ENCODE measurements at regions not wholly inside any gene's neighbourhood (a gene's known extent, or its start where the extent isn't known, plus 50 kb on each side); places are given as distances from the start of the nearest gene placed in this dataset.
A peak's percentile ranks its signal among the peaks of the same experiment; 100 is the strongest.

DNA sequence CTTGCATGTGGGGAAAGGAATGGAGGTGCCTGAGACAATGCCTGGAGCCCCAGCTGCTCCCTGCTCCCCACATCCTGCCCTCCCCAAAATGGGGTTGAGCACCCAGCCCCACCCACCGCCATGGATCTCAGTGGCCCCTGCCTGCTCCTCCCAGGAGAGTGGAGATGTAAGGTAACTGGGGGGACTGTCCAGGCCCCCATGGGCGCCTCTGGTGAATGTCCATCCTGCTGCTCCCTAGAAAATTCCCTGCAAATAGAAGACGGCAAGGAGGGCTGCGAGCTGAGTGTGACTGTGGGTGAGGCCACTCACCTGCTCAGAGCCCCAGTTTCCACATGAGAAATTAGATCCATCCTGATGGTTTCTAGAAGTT, 101.6 kb downstream of the RAMP3 start:
- Mint-ChIP-seq H3K27me3 (ENCODE audit: low read depth) (peaks cover 27% of the 10 kb centered on the region), H3K4me1 (ENCODE audit: low read depth) (no peaks in the 10 kb centered on the region), H3K4me3 (ENCODE audit: unreplicated experiment) (no peak overlapping the region), H3K36me3 (ENCODE audit: low read depth) (no peaks in the 10 kb centered on the region), H3K27ac (ENCODE audit: unreplicated experiment) (no peak overlapping the region), H3K9me3 (ENCODE audit: low read depth) (peaks cover 7% of the 10 kb centered on the region)
- no peak for DNase-seq (ENCODE audit: low spot score)
- TF ChIP-seq, protein P1, sequence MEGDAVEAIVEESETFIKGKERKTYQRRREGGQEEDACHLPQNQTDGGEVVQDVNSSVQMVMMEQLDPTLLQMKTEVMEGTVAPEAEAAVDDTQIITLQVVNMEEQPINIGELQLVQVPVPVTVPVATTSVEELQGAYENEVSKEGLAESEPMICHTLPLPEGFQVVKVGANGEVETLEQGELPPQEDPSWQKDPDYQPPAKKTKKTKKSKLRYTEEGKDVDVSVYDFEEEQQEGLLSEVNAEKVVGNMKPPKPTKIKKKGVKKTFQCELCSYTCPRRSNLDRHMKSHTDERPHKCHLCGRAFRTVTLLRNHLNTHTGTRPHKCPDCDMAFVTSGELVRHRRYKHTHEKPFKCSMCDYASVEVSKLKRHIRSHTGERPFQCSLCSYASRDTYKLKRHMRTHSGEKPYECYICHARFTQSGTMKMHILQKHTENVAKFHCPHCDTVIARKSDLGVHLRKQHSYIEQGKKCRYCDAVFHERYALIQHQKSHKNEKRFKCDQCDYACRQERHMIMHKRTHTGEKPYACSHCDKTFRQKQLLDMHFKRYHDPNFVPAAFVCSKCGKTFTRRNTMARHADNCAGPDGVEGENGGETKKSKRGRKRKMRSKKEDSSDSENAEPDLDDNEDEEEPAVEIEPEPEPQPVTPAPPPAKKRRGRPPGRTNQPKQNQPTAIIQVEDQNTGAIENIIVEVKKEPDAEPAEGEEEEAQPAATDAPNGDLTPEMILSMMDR (IDR thresholded peaks at IDR 0.05): no peak

DNA sequence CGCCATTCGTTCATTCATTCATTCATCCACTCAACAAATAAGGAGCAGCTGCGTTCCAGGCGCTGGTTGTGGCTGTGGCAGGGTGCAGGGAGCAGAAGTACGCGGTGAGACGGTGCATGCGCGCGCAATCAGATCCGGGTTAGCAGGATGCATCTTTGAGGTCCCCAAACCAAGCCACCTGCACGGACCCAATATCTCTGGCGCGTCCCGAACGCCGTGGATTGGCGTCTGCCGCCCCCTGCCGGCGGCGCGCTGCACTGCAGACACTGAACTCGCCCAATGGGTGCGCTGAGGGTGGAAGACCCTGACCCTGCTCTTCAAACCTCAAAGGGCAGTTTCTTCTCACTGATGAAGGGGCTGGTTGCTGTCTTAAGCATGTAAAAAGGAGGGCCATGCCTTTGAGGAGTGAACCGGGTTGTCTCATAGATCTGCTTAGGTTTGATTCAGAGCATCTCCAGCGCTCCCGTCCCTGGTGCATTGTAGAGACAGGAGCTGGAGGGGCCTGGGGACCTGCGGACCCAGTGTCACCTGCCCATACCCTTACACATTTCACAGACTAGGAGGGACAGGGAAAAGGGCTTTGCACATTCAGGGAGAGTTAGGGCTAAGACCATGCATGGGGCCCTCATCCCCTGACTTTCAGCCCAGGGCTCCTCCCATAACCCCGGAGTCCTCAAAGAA, 102.5 kb downstream of the RAMP3 start:
- Mint-ChIP-seq H3K27me3 (ENCODE audit: low read depth) (peaks cover 25% of the 10 kb centered on the region), H3K36me3 (ENCODE audit: low read depth) (no peaks in the 10 kb centered on the region), H3K4me1 (ENCODE audit: low read depth) (no peaks in the 10 kb centered on the region), H3K27ac (ENCODE audit: unreplicated experiment) (no peak overlapping the region), H3K4me3 (ENCODE audit: unreplicated experiment) (no peak overlapping the region), H3K9me3 (ENCODE audit: low read depth) (peaks cover 7% of the 10 kb centered on the region)
- no peak for DNase-seq (ENCODE audit: low spot score)
- TF ChIP-seq, protein P1 (IDR thresholded peaks at IDR 0.05): peak; percentile 95

DNA sequence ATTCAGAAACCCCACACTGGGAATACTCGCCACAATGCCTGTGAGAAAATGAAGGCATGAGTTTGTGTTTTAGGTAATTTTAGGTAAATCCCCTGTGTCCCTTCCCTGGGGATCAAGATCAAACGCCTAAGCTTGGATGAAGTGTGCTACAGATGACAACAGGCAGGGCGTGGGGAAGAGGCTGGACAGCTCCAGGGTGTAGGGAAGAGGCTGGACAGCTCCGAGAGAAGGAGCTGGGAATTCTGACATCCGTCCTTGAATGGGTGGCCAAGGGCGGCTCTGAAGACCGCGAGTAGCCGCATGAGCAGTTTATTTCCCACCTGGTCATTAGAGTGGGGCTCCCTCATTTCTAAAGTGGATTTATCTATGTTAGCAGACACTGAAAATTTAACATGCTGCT, 109.7 kb downstream of the RAMP3 start:
- H3K9me3 Mint-ChIP-seq (ENCODE audit: low read depth): peaks cover 7% of the 10 kb centered on the region
- H3K4me3 Mint-ChIP-seq (ENCODE audit: unreplicated experiment): no peak overlapping the region
- H3K27ac Mint-ChIP-seq (ENCODE audit: unreplicated experiment): no peak overlapping the region
- H3K4me1 Mint-ChIP-seq (ENCODE audit: low read depth): no peaks in the 10 kb centered on the region
- H3K36me3 Mint-ChIP-seq (ENCODE audit: low read depth): no peaks in the 10 kb centered on the region
- no peak for DNase-seq (ENCODE audit: low spot score)
- TF ChIP-seq, protein P1 (IDR thresholded peaks at IDR 0.05): no peak
- peaks cover 27% of the 10 kb centered on the region for H3K27me3 Mint-ChIP-seq (ENCODE audit: low read depth)

DNA sequence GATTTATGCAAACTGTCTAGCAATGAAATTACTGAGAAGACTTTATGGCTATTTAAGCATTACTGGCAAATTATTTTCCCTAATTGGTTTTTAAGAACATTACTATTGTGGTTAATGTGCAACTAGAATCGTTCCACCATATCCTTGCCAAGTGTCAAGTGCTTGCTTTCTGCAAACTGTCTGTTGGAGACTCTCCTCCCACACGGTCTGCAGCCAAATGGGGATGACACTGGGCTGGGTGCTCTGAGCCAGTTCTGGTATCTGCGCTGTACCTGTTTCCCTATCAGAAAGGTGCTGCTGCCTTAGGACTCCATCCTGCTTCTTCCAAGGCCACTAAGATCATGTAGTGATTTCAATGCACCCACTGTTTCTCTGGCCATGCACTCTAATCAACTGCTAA, 110.4 kb downstream of the RAMP3 start:
- H3K36me3 Mint-ChIP-seq (ENCODE audit: low read depth): no peaks in the 10 kb centered on the region
- H3K9me3 Mint-ChIP-seq (ENCODE audit: low read depth): peaks cover 3% of the 10 kb centered on the region
- no peak overlapping the region for H3K4me3 Mint-ChIP-seq (ENCODE audit: unreplicated experiment)
- H3K27me3 Mint-ChIP-seq (ENCODE audit: low read depth): peaks cover 29% of the 10 kb centered on the region
- TF ChIP-seq, protein P1 (IDR thresholded peaks at IDR 0.05): no peak
- H3K27ac Mint-ChIP-seq (ENCODE audit: unreplicated experiment): no peak overlapping the region
- no peaks in the 10 kb centered on the region for H3K4me1 Mint-ChIP-seq (ENCODE audit: low read depth)
- DNase-seq (ENCODE audit: low spot score): no peak

DNA sequence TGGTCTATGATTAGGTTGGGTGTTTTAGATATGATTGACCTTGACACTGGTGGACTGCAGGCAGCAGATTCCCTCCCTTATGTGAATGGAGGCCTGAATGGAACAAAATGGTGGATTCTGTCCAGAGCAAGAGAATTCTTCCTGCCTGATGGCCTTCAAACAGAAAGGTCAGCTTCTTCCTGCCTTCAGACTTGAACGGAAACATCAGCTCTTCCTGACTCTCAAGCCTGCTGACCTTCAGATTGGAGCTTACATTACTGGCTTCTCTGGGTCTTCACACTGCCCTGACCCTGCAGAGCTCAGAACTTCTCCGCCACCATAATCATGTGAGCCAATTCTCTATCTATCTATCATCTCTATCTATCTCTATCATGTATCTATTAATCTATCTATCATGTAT, 111.6 kb downstream of the RAMP3 start:
- no peak overlapping the region for H3K27ac Mint-ChIP-seq (ENCODE audit: unreplicated experiment)
- H3K4me1 Mint-ChIP-seq (ENCODE audit: low read depth): no peaks in the 10 kb centered on the region
- H3K36me3 Mint-ChIP-seq (ENCODE audit: low read depth): no peaks in the 10 kb centered on the region
- TF ChIP-seq, protein P1 (IDR thresholded peaks at IDR 0.05): no peak
- peaks cover 33% of the 10 kb centered on the region for H3K27me3 Mint-ChIP-seq (ENCODE audit: low read depth)
- no peak for DNase-seq (ENCODE audit: low spot score)
- H3K9me3 Mint-ChIP-seq (ENCODE audit: low read depth): no peaks in the 10 kb centered on the region
- H3K4me3 Mint-ChIP-seq (ENCODE audit: unreplicated experiment): no peak overlapping the region

All from chondrocyte (in vitro differentiated cells).